GM21737 (cell line): ENCODE measurements at regions not wholly inside any gene's neighbourhood (a gene's known extent, or its start where the extent isn't known, plus 50 kb on each side); places are given as distances from the start of the nearest gene placed in this dataset.
"Not testable (repeated sequence)": the region's sequence is repeated elsewhere in the genome, so short reads cannot be mapped to it uniquely, and the experiment has no call there.

ENCODE experiments used
- ATAC-seq: cut with Tn5 transposase; IDR thresholded peaks from one replicate; pipeline ENCODE4 v1.9.1; 2021; ENCODE audit warnings: mild to moderate bottlenecking, moderate library complexity; ENCODE audit not compliant: unreplicated experiment

DNA sequence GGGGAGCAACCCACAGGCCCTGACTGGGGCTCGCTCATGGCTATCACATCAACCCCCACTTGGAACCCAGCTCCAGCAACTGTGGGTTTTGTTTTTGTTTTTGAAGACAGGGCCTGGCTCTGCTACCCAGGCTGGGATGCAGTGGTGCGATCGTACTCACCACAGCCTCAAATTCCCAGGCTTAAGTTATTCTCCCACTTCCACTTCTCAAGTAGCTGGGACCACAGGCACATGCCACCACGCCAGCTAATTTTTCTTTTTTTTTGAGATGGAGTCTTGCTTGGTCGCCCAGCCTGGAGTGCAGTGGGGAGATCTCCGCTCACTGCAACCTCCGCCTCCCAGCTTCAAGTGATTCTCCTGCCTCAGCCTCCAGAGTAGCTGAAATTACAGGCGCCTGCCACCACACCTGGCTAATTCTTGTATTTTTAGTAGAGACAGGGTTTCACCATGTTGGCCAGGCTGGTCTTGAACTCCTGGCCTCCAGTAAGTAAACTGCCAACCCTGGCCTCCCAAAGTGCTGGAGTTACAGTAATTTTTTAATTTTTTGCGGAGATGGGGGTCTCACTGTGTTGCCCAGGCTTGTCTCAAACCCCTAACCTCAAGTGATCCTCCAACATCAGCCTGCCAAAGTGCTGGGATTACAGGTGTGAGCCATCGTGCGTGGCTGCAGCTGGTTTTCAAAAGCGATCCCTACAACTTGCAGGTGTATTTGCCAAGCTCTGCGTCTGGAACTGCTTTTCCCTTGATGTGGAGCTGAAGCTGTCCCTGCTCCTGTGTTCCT, 228.7 kb downstream of the SKIDA1 start:
- no peak for ATAC-seq

DNA sequence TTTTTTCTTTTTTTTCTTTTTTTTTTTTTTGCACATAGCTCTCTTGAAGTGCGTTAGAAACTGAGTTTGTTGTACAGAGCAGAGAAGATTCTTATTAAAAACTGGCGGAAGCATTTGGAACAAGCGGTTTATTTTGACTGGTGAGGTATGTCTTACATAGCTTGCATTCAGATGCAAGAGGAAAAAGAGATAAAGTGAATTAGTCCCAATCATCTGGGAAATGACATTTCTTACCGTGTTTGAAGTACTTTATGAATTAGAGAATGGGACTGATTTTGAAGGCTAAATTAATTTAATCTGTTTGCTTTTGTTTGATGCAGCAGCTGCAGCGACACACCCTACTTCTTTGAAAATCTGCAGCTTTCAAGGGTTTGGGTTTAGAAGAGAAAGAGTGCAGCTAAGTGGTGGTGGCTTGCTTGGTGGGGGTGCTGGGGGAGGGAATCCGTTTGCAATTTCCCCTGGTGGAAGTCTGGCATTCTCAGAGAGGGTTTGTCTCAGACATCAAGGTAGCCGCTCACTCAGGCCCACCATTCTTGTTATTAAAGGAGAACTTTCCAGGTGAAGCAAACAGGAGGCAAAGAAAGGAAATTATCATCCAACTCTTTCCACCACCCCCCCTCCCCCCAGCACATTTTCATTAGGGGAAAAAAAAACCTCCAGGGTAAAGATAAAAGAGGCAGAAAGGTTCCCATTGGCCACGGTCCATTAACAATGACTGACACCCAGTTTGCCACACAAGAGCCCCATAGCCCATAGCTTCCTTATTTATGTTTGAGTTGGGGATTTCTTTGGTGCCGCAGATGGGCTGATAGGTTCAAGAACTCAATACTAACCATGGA, 231.7 kb downstream of the SKIDA1 start:
- ATAC-seq = no peak

DNA sequence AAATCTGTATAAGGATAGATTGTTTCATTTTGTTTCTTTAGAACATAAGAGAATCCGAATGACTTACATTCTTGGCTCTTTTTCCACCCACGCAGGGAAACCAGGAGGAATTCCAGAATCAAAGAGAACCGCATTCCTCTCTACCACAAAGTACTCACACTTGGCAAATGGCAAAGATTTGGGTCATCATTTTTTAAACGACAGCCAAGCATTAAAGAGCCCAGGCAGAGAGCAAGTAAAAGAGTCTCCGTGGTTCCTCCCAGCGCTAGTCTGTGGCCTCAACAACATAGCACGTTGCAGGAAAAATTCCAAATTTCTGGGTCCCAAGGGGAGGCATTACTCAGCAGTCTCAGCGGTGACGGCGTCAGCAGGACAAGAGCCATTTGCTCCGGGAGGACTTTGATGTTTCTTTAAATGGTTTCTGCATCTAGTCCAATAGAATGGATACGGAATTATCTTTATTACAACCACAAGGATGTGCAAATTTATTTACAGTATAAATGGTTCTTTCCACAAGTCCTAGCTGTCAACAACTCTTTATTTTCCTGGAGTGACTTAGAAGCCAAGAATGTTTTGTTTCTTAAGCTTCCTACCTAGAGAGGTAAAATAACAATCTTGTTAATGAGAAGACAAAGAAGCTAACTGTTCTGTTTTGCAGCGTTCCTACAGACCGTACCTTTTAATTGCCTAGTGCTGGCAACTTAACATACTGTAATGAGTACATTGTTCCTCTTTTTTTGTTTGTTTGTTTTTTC, 232.5 kb downstream of the SKIDA1 start:
- ATAC-seq = no peak

DNA sequence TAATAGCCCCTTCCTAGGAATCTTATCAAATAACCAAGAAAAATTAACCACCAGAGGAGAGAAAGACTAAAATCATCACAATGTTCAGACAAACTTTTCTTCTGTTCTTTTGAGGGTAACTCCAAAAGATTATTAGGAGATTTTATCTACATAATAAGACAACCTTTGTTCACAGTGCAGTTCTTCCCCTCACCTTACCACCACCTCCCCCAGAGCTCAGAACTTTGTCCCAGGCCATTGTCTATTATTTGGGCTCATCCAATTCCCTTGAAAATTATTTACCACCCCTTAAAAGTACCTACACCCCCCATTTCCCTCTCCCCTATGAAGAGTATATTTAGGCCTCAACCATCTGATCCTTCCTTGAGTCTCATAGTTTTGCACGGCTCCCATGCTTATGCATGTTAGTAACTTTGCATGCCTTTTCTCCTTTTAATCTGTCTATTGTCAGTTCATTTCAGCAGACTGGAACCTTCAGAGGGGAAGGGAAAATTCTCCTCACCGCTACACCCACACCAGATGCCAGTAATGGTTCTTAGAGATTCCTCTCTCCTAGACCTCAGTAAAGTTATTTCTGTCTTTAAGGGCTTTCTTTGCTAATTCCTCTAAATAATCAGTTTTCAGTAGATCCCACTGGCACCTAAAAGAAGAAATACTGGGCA, 234.9 kb downstream of the SKIDA1 start:
- no peak for ATAC-seq

DNA sequence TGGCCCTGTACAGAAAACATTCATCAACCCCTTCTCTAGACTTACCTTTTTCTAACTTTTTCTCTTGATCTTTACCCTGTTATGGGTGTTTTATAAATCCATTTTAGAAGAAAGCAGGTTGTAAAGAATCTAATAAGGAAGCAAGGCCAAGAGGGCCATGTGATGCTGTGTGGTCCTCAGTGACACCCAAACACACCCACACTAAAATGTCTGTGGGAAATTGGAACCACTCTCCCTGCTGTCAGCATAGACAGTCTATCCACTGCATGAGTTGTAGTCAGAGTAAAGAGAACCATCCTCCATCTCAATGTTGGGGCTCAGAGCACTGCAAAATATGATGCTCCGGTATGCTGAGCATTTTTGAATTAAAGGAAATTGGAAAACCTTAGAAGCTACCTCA, 235.5 kb downstream of the SKIDA1 start:
- no peak for ATAC-seq

DNA sequence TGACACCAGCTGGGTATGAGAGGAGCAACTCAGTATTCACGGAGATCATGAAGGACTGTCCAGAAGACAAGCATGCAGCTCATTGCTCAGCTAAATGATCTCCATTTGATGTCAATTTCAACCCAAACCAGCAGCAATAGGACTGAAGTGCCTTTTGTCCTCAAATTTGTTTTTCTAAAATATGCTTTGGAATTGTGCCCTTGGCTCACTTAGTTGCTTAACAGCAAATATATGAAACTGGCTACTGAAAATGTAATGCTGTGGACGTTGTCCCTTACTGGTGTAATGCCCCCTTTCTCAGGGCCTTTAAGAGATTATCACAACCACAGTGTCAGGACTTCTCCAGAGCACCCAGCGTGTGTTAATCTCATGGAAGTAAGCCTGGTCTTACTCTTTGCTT, 236.2 kb downstream of the SKIDA1 start:
- ATAC-seq = no peak

DNA sequence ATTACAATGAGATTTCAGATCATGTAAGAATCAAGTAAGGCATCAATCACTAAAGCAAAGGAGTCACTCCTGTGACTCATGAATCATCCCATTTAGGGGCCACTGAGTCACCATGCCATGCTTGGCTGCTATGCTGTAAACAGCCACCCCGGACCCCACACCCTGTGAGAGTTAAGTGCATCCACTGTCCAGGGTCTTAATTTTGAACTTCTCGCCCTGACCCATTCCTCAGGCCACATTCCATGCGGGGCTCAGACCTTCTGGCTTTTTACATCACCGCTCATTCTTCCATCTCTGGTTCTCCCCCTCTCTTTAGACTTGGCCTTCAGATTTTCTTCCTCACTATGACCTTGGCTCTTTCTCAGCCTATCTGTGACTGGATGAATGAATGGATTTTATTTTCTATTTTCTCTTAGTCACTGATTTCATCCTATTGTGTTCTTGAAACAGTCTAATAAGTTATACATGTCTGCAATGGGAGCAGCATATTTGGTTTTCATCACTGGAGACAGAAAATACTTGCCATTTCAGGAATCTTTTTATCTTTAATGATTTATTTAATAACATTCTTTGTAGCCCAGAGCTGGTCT, 239.6 kb downstream of the SKIDA1 start:
- no peak for ATAC-seq

DNA sequence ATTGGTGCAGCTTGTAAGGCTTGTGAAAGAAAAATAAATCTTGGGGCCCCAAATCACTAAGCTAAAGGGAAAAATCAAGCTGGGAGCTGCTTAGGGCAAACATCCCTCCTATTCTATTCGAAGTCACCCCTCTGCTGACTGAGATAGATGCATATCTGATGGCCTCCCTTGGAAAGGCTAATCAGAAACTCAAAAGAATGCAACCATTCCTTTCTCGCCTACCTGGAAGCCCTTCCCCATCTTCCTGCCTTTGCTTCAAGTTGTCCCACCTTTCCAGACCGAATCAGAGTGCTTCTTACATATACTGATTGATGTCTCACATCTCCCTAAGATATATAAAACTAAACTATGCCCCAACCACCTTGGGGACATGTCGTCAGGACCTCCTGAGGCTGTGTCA, 240.3 kb downstream of the SKIDA1 start:
- no peak for ATAC-seq

DNA sequence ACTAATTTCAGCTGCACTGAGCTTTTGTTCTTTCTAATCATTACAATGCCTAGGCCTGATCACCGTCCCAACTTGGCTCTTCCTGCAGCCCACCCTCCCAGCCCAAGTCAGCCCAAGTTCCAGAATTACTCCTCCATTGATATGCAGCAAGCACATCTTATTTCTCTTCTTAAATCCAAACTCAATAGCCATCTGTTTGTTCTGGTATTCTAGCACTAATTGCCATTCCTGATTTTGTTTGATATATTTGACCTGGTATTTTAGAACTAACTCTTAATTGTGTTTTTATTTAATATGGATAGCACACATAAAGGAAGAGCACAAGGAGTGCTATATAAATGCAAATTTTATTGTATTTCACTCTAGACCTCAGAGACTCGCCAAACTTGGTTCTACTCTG, 241.2 kb downstream of the SKIDA1 start:
- ATAC-seq = no peak

DNA sequence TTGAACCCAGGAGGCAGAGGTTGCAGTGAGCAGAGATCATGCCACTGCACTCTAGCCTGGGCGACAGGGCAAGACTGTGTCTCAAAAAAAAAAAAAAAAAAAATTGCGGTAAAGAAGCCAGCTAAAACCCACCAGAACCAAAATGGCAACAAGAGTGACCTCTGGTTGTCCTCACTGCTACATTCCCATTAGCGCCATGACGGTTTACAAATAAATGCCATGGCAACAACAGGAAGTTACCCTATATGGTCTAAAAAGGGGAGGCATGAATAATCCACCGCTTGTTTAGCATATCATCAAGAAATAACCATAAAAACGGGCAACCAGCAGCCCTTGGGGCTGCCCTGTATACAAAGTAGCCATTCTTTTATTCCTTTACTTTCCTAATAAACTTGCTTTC, 242.4 kb downstream of the SKIDA1 start:
- ATAC-seq = not testable (repeated sequence)

DNA sequence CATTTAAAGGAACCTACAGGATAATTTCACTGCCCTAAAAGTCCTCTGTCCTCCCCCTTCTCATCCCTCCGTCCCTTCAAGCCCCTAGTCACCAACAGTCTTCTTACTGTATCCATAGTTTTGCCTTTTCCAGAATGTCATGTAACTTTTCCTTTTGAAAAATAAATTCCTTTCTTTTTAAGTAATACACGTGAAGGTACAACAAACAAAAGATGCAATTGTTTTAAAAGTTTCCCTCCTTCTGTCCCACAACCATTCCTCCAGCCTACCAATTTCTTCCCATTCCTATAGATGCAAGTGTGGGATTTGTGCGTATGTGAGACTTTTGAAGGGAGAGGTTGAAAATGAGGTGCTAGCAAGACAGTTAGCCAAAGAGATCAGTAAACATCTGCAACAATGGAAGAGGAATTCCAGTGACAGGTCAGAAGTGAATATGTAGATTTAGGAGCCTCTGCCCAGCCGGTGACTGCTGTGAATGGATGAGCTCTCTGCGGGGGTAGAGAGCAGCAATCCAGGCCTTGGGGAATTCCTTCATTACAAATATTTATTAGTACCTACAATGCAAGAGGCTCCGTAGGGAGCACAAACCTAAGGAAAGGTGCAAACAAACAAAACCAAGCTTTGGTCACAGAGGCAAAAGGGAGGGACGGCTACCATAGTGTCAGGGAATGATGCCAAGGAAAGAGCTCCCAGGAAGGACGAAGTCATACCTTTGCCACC, 243.6 kb downstream of the SKIDA1 start:
- ATAC-seq = no peak

DNA sequence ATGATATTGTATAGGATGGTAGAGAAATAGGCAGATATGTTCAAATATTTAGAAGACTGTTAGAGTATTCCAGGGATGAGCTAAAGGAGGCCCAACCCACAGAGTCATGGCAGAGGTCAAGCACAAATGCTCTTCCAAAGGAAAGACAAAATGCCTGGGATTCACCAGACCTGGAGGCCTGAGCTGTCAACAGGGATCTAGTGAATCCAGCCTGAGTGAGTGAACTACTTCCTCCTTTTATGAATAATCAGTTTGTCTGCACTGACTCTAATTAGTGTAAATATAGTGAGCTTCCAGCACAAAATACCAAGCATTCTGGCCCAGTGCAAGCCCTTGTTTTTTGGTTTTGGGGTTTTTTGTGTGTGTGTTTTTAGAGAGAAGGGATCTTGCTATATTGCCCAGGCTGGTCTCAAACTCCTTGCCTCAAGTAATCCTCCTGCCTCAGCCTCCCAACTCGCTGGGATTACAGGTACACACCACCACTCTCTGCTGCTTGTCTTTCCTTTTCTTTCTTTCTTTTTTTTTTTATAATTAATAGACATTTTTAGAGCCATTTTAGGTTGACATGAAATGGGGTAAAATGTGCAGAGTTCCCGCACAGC, 244.4 kb downstream of the SKIDA1 start:
- no peak for ATAC-seq

DNA sequence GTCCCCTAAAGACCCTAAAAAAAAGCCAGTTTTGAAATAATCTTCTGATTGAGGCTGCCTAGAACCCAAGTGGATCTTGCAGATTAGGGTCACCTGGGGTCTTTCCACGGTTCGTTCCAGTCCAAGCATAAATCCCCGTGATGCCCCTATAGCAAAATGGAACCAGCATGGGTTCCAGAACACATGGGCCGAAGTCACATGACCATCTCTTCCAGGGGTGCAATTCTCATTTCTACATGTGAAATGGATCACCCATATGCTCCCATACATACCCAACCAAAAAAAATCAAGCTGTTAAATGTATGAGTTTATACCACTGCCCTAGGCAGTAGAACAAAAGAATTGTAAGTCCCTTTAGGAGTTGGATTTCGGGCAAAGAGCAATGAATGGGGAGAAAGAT, 245.4 kb downstream of the SKIDA1 start:
- ATAC-seq = no peak

DNA sequence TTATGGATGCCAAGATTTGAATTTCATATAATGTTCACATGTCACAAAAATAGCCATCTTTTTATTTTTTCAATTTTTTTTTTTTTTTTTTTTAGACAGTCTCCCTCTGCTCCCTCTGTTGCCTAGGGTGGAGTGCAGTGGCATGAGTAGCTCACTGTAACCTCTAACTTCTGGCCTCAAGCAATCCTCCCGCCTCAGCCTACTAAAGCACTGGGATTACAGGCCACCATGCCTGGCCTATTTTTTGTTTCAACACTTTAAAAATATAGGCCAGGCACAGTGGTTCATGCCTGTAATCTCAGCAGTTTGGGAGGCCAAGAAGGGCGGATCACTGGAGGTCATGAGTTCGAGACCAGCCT, 246.3 kb downstream of the SKIDA1 start:
- no peak for ATAC-seq

DNA sequence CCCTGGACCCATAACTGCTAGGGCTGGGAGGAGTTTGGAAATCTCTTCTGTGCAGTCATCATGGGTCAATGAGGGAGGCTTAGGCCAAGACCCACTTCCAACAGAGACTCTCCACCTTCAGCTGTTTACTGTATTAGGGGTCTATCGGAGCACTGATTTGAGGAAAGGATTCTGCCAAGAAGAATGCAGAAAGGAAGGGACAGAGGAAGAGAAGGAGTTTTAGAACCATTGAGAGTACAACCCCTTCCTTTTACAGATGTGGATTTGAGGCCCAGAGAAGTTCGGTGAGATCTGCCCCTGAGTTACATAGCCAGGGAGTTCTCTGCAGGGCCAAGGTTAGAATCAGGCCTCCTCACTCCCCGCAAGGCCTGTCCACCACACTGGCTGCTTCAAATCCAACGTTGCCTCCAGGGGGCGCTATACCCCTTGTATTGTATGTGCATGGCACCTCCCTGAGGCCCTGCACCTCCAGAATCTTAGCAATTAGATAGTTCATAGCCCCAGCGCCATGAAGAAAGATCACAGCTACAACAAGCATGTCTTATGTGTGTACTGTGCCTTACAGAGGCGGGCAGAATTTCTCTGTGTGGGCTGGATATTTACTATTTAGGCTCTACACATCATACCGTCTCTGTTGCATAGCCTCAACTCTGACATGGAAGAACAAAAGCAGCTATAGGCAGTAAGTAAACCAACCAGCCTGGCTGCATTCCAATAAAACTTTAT, 246.8 kb downstream of the SKIDA1 start:
- ATAC-seq = peak; percentile 93

DNA sequence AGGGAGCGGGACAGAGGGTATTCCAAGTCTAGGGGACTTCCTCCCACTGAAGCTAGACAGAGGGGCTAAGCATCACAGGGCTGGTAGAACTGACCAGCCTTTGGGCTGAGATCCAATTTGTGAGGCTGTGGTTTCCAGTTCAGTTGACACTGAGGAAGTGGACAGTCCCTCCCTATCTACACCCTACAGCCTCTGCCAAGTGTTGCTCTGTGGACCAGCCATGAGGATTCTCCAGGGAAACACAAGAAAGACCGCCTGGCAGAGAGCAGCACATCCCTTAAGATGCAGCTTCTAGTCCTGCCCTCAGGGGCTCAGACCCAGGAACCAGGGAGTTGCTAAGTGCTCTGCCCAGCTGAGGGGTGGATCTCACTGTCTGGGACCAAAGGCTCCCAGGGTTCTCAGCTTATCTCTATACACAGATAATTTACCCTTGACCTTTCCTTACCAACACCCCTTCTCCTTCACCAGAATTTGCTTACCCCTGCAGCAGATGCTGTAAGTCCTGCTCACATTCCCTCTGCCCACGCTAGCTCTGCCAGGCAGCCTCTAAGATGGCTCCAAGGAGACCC, 252.0 kb downstream of the SKIDA1 start:
- ATAC-seq = no peak

DNA sequence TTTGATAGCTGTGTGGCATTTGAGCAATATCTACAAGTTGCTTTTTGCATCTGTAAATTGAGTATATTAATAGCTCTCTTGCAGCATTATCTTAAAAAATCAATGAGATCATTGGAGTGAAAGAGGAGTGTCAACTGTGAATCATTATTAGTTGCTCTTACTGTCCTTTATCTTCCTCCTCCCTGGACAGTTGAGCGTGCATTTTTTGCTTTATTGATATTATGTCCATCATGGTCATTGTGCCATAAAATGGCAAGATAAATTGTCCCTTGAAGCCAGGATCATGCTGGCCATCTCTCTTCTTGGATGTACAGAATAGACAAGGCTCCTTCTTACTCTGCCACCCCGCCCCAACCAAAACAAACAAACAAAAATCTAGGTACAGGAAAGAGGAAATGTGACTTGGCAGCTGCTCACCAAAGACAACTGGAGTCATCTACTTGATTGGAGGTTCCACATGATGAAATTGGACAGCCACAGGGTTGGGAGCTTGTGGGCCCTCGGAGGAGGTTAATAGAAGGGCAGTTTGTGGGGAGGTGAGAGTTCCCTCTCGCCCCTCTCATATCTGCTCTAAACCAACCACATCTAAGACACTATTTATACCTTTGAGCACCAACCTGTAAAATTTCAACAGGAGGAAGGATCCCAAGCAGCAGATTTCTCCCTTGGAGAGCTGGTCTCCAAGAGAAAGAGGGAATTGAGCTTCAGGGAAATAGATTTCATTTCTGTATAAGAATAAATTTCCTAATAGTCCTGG, 252.7 kb downstream of the SKIDA1 start:
- ATAC-seq = no peak

DNA sequence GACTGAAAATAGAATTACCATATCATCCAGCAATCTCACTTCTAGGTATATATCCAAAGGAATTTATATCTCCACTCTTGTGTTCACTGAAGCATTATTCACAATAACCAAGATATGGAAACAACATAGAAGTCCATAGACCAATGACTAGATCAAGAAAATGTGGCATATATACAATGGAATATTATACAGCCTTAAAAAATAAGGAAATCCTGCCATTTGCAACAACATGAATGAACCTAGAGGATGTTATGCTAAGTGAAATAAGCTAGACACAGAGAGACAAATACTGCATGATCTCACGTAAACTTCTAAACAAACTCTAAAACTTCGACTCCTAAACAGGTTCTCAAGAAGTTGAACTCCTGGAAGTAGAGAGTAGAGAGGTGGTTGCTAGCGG, 254.5 kb downstream of the SKIDA1 start:
- no peak for ATAC-seq
